ENCODE measurements at regions not wholly inside any gene's neighbourhood (a gene's known extent, or its start where the extent isn't known, plus 50 kb on each side); places are given as distances from the start of the nearest gene placed in this dataset.

GRCh38 chr4:171565130-171565788 lies 247.9 kb upstream of the GALNTL6 start:
- intact Hi-C loops (cut with DNase I), result no loop called here
- no peaks in the 10 kb centered on the region for H3K27me3 ChIP-seq (ENCODE audit: control insufficient read depth, insufficient read depth, low read length)
- FAIRE-seq, result no peak

DNA sequence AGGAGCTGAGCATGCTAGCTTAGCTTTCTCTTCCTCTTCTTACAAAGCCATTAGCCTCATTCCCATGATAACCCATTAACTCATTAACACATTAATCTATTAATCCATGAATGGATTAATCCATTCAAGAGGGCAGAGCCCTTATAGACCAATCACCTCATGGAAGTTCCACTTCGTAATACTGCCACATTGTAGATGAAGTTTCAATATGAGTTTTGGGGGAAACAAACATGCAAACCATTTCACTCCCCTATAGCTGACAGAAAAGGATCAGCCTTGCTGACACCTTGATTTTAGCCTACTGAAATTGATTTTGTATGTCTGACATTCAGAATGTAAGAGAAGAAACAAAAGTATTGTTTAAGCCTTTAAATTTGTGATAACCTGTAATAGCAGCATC lies 251.8 kb upstream of the GALNTL6 start:
- Histone ChIP-seq H3K9me3 (ENCODE audit: control insufficient read depth in 2 of 3, insufficient read depth in 1 of 3, low read length in 3 of 3) (no peaks in the 10 kb centered on the region), H3K9ac (ENCODE audit: low read length in 3 of 3) (no peak overlapping the region), H3K36me3 (ENCODE audit: control insufficient read depth in 2 of 3, insufficient read depth in 3 of 3, low read length in 3 of 3) (no peaks in the 10 kb centered on the region), H3K4me3 (ENCODE audit: low read length in 3 of 3) (no peak overlapping the region), H3K27ac (ENCODE audit: low read depth in 2 of 2, low read length in 2 of 2) (no peak overlapping the region), H3K27me3 (ENCODE audit: control insufficient read depth, insufficient read depth, low read length) (no peaks in the 10 kb centered on the region), H3K4me1 (ENCODE audit: control insufficient read depth in 2 of 3, insufficient read depth in 2 of 3, low read depth in 1 of 3, low read length in 3 of 3) (no peaks in the 10 kb centered on the region)
- no peak for FAIRE-seq
- TF ChIP-seq, protein P1, sequence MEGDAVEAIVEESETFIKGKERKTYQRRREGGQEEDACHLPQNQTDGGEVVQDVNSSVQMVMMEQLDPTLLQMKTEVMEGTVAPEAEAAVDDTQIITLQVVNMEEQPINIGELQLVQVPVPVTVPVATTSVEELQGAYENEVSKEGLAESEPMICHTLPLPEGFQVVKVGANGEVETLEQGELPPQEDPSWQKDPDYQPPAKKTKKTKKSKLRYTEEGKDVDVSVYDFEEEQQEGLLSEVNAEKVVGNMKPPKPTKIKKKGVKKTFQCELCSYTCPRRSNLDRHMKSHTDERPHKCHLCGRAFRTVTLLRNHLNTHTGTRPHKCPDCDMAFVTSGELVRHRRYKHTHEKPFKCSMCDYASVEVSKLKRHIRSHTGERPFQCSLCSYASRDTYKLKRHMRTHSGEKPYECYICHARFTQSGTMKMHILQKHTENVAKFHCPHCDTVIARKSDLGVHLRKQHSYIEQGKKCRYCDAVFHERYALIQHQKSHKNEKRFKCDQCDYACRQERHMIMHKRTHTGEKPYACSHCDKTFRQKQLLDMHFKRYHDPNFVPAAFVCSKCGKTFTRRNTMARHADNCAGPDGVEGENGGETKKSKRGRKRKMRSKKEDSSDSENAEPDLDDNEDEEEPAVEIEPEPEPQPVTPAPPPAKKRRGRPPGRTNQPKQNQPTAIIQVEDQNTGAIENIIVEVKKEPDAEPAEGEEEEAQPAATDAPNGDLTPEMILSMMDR (IDR thresholded peaks at IDR 0.05; ENCODE audit: borderline replicate concordance, extremely low read depth, insufficient read depth), result no peak
- intact Hi-C loops (cut with DNase I), result no loop called here
- DNase-seq, result no peak

More at GRCh38 chr4:171565130-171565788, 247.9 kb upstream of the GALNTL6 start:
- no peak overlapping the region for H3K27ac ChIP-seq (ENCODE audit: low read depth in 2 of 2, low read length in 2 of 2)
- TF ChIP-seq, protein P1 (IDR thresholded peaks at IDR 0.05; ENCODE audit: borderline replicate concordance, extremely low read depth, insufficient read depth), result no peak
- H3K9ac ChIP-seq (ENCODE audit: low read length in 3 of 3), result no peak overlapping the region
- peaks cover 0 to 3% (median 0%) of the 10 kb centered on the region in 3 donors for H3K9me3 ChIP-seq (ENCODE audit: control insufficient read depth in 2 of 3, insufficient read depth in 1 of 3, low read length in 3 of 3)
- no peak overlapping the region for H3K4me3 ChIP-seq (ENCODE audit: low read length in 3 of 3)
- DNase-seq, result no peak
- H3K36me3 ChIP-seq (ENCODE audit: control insufficient read depth in 2 of 3, insufficient read depth in 3 of 3, low read length in 3 of 3), result no peaks in the 10 kb centered on the region
- H3K4me1 ChIP-seq (ENCODE audit: control insufficient read depth in 2 of 3, insufficient read depth in 2 of 3, low read depth in 1 of 3, low read length in 3 of 3), result no peaks in the 10 kb centered on the region

- H3K27ac ChIP-seq (ENCODE audit: low read depth in 2 of 2, low read length in 2 of 2), result no peak overlapping the region
- intact Hi-C loops (cut with DNase I), result no loop called here
- FAIRE-seq, result no peak
Measured at GRCh38 chr4:171553961-171554360, 259.2 kb upstream of the GALNTL6 start.

More at GRCh38 chr4:171553961-171554360, 259.2 kb upstream of the GALNTL6 start:
- TF ChIP-seq, protein P1 (IDR thresholded peaks at IDR 0.05; ENCODE audit: borderline replicate concordance, extremely low read depth, insufficient read depth), result no peak
- H3K4me1 ChIP-seq (ENCODE audit: control insufficient read depth in 2 of 3, insufficient read depth in 2 of 3, low read depth in 1 of 3, low read length in 3 of 3), result no peaks in the 10 kb centered on the region
- no peak overlapping the region for H3K4me3 ChIP-seq (ENCODE audit: low read length in 3 of 3)
- H3K27me3 ChIP-seq (ENCODE audit: control insufficient read depth, insufficient read depth, low read length), result no peaks in the 10 kb centered on the region
- H3K9me3 ChIP-seq (ENCODE audit: control insufficient read depth in 2 of 3, insufficient read depth in 1 of 3, low read length in 3 of 3), result no peaks in the 10 kb centered on the region
- H3K9ac ChIP-seq (ENCODE audit: low read length in 3 of 3), result no peak overlapping the region
- DNase-seq, result no peak
- H3K36me3 ChIP-seq (ENCODE audit: control insufficient read depth in 2 of 3, insufficient read depth in 3 of 3, low read length in 3 of 3), result no peaks in the 10 kb centered on the region

All from kidney (tissue), 13 donors.